NCI-H1092 (cell line): ENCODE measurements at regions not wholly inside any gene's neighbourhood (a gene's known extent, or its start where the extent isn't known, plus 50 kb on each side); places are given as distances from the start of the nearest gene placed in this dataset.
"Not testable (repeated sequence)": the region's sequence is repeated elsewhere in the genome, so short reads cannot be mapped to it uniquely, and the experiment has no call there.

Experiments used
- DNase-seq: peaks from one replicate; lab custom pipeline; 2025; lab: John Stamatoyannopoulos, UW

GRCh38 chr4:138616775-138617174 lies 374.6 kb upstream of the SLC7A11 start:
- no peak for DNase-seq

DNA sequence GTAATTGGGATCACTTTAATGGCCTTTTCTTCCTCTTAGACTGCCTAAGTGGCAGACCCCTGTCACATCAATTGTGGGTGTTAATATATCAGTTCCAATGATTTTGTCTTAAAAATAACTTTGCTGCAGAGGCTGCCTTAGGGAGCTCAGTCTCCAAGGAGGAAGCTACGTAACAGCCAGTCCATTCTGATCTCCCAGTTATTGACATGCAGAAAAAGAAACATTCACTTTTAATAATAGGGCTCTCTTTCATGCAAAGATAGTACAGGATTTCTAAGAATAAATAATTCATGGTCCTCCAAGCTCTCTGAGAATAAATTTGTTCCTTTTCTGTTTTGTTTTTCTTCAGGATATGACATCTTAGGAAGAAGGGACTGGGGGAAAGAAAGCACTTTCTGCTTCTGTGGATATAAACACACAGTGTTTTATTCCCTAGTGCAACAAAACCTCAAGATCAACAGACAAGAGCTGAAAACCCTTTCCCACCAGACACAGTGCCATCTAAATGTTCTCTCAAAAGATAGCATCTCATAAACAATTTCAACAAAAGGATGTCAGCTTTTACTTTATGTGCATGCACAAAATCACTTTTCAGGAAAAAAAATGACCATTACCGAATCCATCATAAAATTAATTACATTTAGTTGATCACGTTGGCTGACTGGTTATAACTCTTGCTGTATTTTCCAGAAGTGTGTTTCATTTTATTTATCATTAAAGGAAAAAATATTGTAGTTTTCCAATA lies 372.4 kb upstream of the SLC7A11 start:
- DNase-seq = no peak

- no peak for DNase-seq
Measured at GRCh38 chr4:138612428-138612827, 370.3 kb upstream of the SLC7A11 start.

- DNase-seq = no peak
Measured at GRCh38 chr4:138611721-138612120, 369.6 kb upstream of the SLC7A11 start.

DNA sequence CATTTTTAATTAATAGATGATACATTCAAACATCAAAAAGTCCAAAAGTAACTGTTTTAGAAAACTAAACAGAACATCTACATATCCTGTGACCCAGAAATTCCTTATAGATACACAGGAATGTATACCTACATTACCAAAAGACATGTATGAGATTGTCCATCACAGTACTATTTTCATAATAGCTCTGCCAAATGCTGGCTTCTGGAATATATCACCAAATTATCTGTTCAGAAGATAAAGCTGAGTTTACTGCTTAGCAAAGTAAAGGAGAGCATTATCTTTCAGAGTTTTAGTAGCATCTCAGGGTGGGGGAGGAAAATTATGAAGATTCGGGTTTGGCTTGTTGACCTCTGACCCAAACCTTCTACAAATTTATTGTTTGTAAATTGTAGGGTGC lies 368.9 kb upstream of the SLC7A11 start:
- no peak for DNase-seq

DNA sequence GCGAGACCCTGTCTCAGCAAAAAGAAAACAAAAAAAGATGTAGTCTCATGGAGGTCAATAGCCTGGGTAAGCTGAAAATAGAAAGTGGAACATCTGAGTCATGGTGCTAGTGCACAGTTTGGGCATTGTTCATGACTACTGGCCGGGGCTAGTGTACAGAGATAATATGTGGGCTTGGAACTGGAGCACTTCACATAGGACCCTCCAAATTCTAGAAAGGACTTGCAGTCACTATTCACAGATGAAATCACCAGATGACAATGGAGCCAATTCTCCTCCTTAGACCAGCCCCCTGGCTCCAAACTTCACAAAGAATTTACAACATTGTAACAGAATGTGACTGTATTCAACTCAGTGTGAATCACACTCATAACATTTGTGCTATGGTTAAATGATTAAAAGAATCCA lies 367.8 kb upstream of the SLC7A11 start:
- DNase-seq = no peak

- no peak for DNase-seq
Measured at GRCh38 chr4:138604556-138604955, 362.4 kb upstream of the SLC7A11 start.

- no peak for DNase-seq
Measured at GRCh38 chr4:138602664-138603063, 360.5 kb upstream of the SLC7A11 start.

DNA sequence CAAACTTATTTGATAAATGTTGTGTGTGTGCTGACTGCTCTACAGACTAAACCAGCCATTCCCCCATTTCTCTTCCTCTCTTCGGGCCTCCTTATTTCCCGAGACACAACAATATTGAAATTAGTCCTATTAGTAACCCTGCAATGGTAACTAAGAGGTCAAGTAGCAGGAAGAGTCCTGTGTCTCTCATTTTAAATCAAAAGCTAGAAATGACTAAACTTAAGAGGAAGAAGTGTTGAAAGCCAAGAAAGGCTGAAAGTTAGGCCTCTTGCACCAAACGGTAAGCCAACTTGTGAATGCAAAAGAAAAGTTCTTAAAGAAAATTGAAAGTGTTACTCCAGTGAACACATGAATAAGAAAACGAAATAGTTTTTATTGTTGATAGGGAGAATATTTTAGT lies 357.8 kb upstream of the SLC7A11 start:
- no peak for DNase-seq

DNA sequence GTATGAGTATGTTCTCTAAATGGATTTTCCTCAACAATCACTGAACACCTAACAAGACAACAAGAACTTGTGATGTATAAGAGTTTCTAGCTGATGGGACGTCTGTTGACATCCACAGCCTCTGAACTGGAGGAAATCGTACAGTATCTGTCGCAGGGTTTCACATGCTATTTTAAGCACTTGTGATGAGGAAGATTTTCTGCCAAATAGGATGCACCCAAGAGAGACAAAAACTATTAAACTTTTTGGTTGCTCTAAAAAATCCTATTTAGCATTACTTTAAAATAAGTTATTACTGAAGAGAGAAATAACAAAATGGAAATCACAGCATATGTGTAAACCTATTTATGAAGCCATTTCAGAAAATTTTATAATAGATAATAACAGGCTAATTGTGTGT lies 356.1 kb upstream of the SLC7A11 start:
- no peak for DNase-seq

DNA sequence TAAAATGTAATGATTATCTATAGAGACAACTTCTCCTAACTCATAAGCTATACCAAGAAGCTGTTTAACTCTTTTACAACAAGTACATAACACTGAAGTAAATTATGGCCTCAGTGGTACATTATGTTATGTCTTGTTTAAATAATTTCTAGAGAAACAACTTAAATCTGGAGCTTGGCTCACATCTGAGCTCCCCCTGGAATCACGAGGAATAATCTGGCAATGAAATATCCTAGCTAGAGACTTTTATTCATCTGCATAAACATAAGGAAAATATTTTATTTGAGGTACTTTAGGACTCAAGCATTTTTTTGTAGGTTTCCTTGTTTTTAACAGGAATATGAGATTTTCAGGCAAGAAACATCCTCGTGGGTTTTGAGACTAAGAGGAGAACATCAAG lies 354.7 kb upstream of the SLC7A11 start:
- no peak for DNase-seq

- no peak for DNase-seq
Measured at GRCh38 chr4:138595731-138596460, 353.7 kb upstream of the SLC7A11 start.

DNA sequence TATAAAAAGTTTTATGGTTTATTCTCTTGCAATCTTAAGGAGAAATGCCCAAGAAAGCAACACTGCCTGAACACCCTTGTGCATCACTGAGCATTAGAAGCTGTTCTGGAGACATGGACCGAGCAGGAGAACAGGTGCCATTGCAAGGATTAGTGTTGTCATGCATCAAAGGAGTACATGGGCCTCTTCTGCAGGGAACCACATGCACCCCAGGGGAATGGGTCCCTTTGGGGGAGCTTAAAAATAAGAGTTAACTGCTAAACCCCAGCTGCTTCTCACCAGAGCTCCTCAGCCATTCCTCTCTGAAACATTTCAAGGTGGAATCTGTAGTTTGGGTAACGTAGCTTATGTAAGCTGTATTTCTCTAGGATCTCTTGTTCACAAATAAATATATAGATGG lies 353.0 kb upstream of the SLC7A11 start:
- no peak for DNase-seq

DNA sequence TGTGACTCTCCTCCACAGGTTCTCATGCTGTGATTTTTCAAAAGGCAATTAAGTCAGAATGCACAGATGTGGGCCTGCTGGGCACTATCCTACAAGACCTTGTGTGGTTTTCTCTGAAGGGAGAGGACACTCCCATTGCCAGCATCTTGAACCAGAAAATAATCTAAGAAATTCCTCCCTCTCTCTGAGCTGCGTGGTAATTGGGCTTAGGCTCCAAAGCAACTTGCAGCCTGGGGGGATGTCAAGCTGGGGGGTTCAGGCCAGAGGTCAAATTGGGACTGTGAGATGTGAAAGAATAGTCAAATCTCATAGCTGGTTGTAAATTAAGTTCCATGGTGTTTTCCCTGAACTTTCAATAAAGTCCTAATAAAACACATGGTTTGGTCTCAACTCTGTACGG lies 350.6 kb upstream of the SLC7A11 start:
- no peak for DNase-seq

GRCh38 chr4:138591808-138592207 lies 349.7 kb upstream of the SLC7A11 start:
- no peak for DNase-seq

DNA sequence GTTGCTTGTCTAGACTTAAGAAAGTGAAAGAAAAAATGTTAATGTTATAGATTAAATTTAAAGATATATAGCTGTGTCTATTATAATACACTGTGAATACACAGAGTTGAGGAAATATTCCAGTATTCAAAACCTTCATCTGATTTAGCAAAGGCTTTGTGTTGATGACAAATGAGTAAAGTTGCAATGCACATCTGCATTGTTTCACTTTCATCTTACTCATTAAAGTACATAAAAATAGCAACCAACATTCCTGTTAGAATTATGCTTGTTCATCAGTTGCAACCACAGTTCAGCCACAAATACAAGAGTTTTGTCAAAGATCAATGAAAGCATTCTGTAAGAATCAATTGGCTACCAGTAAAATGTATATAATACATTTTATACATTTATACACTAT lies 346.4 kb upstream of the SLC7A11 start:
- no peak for DNase-seq

DNA sequence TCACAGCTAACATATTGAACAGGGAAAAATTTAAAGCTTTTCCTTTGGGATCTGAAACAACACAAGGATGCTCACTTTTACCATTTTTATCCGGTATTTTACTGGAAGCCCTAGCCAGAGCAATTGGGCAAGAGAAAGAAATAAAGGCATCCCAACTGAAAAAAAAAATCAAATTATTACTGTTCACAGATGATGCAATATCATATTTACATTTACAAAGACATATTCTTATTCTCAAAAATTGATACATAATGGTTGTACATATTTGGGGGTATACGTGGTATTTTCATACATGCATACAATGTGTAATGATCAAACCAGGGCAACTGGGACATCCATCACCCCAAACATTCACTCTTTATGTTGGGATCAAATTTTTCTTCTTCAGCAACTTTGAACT lies 337.0 kb upstream of the SLC7A11 start:
- no peak for DNase-seq

- not testable (repeated sequence) for DNase-seq
Measured at GRCh38 chr4:138577826-138578225, 335.7 kb upstream of the SLC7A11 start.

DNA sequence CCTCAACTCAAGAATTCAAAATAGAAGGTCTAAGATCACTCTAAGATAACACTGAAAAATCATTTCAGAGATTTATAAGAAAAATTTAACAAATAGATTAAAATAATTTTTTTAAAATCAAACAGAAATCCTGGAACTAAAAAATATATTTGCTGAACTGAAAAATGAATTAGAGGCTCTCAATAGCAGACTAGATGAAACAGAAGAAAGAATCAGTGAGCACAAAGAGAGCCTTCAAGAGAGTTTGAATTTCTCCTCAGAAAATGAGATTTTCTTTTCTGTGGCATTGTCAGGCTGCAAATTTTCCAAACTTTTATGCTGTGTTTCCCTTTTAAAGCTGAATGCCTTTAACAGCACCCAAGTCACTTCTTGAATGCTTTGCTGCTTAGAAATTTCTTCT lies 335.0 kb upstream of the SLC7A11 start:
- no peak for DNase-seq

DNA sequence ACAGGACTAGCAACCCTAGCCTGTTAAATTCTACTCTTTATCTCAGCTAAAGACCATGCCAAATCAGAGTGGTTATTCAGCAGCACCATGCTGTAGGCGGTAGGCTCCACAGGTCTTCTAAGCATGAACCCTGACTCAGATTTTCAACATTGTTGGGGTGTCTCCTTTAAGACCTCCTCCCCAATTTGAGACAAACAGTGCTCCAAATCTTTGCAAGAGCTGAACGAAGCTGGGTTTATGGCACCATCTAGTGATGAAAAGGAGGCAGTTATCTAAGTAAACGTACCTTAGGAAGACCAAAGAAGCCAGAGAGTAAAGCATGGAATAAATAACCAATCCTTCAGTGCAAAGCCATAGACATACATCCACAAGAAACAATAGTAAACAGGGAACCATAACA lies 334.5 kb upstream of the SLC7A11 start:
- DNase-seq = no peak

GRCh38 chr4:138573246-138573645 lies 331.1 kb upstream of the SLC7A11 start:
- DNase-seq = no peak

DNA sequence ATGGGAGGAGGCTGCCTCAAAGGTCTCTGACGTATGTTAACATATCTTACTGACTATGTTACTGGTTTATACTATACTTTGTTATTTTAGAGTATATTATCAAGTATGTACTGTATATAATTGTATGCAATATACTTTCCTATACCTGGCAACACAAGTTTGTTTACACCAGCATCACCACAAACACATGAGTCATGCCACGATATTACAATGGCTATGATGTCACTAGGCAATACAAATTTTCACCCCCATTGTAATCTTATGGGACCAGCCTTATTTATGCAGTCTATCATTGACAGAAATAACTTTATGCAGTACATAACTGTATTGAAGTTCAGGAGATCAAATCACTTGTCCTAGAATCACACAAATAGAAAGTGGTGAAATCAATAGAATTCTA lies 329.9 kb upstream of the SLC7A11 start:
- DNase-seq = no peak

DNA sequence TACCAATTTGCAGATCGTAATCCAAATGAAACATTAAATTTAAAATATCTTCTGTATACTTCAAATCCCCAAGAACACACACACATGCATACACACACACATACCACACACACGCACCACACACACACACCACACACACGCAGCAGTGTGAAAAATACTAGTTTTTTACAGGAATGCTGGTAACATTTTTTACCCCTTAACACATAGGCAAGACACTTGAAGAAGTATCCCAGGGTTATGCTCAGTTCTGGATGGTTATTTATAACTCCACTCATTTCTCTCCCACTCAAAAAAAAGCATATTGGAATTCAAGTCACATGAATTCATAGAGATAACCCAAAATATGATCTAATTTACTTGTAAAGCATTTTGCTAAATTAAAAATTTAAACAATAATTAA lies 325.5 kb upstream of the SLC7A11 start:
- no peak for DNase-seq

DNA sequence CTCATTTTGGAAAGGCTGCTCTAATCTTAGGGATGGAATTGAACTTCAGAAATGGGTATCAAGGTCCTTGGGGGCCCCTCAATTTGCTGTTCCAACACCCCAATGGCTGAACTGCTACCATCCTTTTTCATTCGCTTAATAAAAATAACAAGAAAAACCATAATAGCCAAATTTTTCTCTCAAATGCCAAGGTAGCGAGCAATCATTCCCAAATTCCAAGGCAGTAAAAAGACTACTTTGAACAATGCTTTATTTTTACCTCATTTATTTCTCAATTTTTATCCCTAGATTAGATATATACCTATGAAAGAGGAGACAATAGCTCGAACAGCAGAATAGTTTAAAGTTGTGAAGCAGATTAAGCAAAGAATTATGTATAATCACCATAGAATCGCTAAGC lies 323.4 kb upstream of the SLC7A11 start:
- DNase-seq = no peak
